GM12878 (cell line): ENCODE measurements at regions not wholly inside any gene's neighbourhood (a gene's known extent, or its start where the extent isn't known, plus 50 kb on each side); places are given as distances from the start of the nearest gene placed in this dataset.

Experiments
- ATAC-seq: fragments of 200-7000 bp; cut with Tn5 transposase; 3 replicates; pipeline ENCODE4 v1.9.1; 2020; ENCODE audit warnings: mild to moderate bottlenecking, moderate library complexity
- BruUV-seq: library from RNA; stranded (reverse); fragments of 400-500 nt; replicated peaks from 2 replicates; lab custom pipeline; 2021; lab: Mats Ljungman, UMichigan
- CTCF ChIA-PET: fragments of 300-600 bp; sonication (Branson Sonifier 250); formaldehyde crosslinking; extraction: SDS; loops from one replicate; lab custom pipeline; 2021; ENCODE audit warnings: inconsistent platforms; lab: Yijun Ruan, JAX
- POLR2A ChIA-PET: fragments of 350-600 bp; formaldehyde crosslinking; extraction: SDS; loops from one replicate; lab custom pipeline; 2021; ENCODE audit warnings: inconsistent platforms; lab: Charles Lee
- RAD21 ChIA-PET: fragments of 300-600 bp; sonication (Branson Sonifier 250); formaldehyde crosslinking; loops from one replicate; lab custom pipeline; 2023; ENCODE audit warnings: antibody characterized with exemption; ENCODE audit not compliant: unreplicated experiment; lab: Charles Lee
- SMC1A ChIA-PET: fragments of 300-600 bp; sonication (Branson Sonifier 250); formaldehyde crosslinking; loops from one replicate; lab custom pipeline; 2023; ENCODE audit not compliant: unreplicated experiment, uncharacterized antibody; lab: Charles Lee
- DNase-seq: peaks from one replicate; pipeline ENCODE4 v3.0.0-alpha.2; 2011; ENCODE audit warnings: low read depth, low spot score
- FAIRE-seq: peaks from 3 replicates; lab custom pipeline; 2011; peaks lifted over from hg19 to GRCh38; lab: Jason Lieb, UNC
- H2AFZ ChIP-seq: 2 replicates; pipeline ENCODE4 v1.6.0; 2011; ENCODE audit warnings: low read depth, low read length, control low read depth; ENCODE audit not compliant: control insufficient read depth
- H3K27ac ChIP-seq: 2 replicates; pipeline ENCODE4 v1.5.1; 2011; ENCODE audit warnings: control low read depth; ENCODE audit not compliant: control insufficient read depth, insufficient read depth
- H3K27me3 ChIP-seq, 2 experiments: replicated peaks in 1 of 2; 2 replicates each; pipeline versions ENCODE4 v1.6.0 to v1.6.1; 2011; ENCODE audit warnings: low read length in 1 of 2; ENCODE audit not compliant: control insufficient read depth in 2 of 2, insufficient read depth in 2 of 2
- H3K36me3 ChIP-seq, 2 experiments: 2 replicates each; pipeline ENCODE4 v1.5.1; 2011; ENCODE audit warnings: low read length in 1 of 2; ENCODE audit not compliant: control insufficient read depth in 2 of 2, insufficient read depth in 2 of 2
- H3K4me1 ChIP-seq: 2 replicates; pipeline ENCODE4 v1.6.1; 2011; ENCODE audit warnings: mild to moderate bottlenecking, low read length, moderate library complexity, mixed read lengths; ENCODE audit not compliant: control insufficient read depth, insufficient read depth
- H3K4me2 ChIP-seq: 2 replicates; pipeline ENCODE4 v1.6.0; 2011; ENCODE audit warnings: control low read depth; ENCODE audit not compliant: control insufficient read depth, insufficient read depth
- H3K4me3 ChIP-seq: fragments of 200-600 bp; sonication (generic); 2 replicates; pipeline ENCODE4 v1.5.1; 2016
- H3K79me2 ChIP-seq: 2 replicates; pipeline ENCODE4 v1.6.0; 2011; ENCODE audit warnings: low read length; ENCODE audit not compliant: control insufficient read depth, insufficient read depth
- H3K9ac ChIP-seq: 2 replicates; pipeline ENCODE4 v1.8.0; 2011; ENCODE audit warnings: low read length, control low read depth, mixed read lengths; ENCODE audit not compliant: control insufficient read depth, insufficient read depth
- H3K9me3 ChIP-seq: replicated peaks from 3 replicates; pipeline ENCODE4 v1.5.1; 2011; ENCODE audit warnings: mild to moderate bottlenecking, low read length; ENCODE audit not compliant: control insufficient read depth, insufficient read depth
- H4K20me1 ChIP-seq: 2 replicates; pipeline ENCODE4 v1.6.0; 2011; ENCODE audit not compliant: control insufficient read depth, insufficient read depth
- CUX1 ChIP-seq: IDR thresholded peaks from 2 replicates; pipeline ENCODE4 v1.6.1; 2012; ENCODE audit warnings: improper control_type of control experiment, low read depth, low read length; ENCODE audit not compliant: insufficient replicate concordance
- E2F8 ChIP-seq: fragments of 450-650 bp; IDR thresholded peaks from 2 replicates; pipeline ENCODE4 v1.6.1; 2018; ENCODE audit warnings: mild to moderate bottlenecking, low read depth, moderate library complexity; ENCODE audit not compliant: partially characterized antibody
- EGR1 ChIP-seq, 2 experiments: IDR thresholded peaks; 1 replicate in 1 of 2; 2 replicates in 1 of 2; pipeline ENCODE4 v1.6.1; 2011 to 2012; ENCODE audit warnings: low read depth in 2 of 2, low read length in 2 of 2, borderline replicate concordance in 1 of 2, mild to moderate bottlenecking in 1 of 2, moderate library complexity in 1 of 2
- GABPA ChIP-seq: IDR thresholded peaks from 2 replicates; pipeline ENCODE4 v1.6.1; 2014; ENCODE audit warnings: antibody characterized with exemption, low read depth, mild to moderate bottlenecking, inconsistent platforms
- MTA3 ChIP-seq: IDR thresholded peaks from 2 replicates; pipeline ENCODE4 v1.6.1; 2012; ENCODE audit warnings: low read length, inconsistent platforms, borderline replicate concordance
- MYC ChIP-seq: IDR thresholded peaks from 2 replicates; pipeline ENCODE4 v1.6.1; 2011; ENCODE audit warnings: mild to moderate bottlenecking, low read length, moderate library complexity, inconsistent platforms; ENCODE audit not compliant: insufficient read depth, insufficient replicate concordance, insufficient read length, severe bottlenecking
- NR2C1 ChIP-seq: fragments of 450-650 bp; IDR thresholded peaks from 2 replicates; pipeline ENCODE4 v1.6.1; 2017; ENCODE audit warnings: antibody characterized with exemption, mild to moderate bottlenecking, moderate library complexity
- POLR2AphosphoS5 ChIP-seq: IDR thresholded peaks from 2 replicates; pipeline ENCODE4 v1.6.1; 2011; ENCODE audit warnings: mild to moderate bottlenecking, low read length, inconsistent platforms
- REST ChIP-seq: IDR thresholded peaks from 2 replicates; pipeline ENCODE4 v1.6.1; 2012; ENCODE audit warnings: mild to moderate bottlenecking, low read depth, low read length
- YY1 ChIP-seq: IDR thresholded peaks from 2 replicates; pipeline ENCODE4 v1.6.1; 2011; ENCODE audit warnings: low read depth, mild to moderate bottlenecking, low read length
- WGBS: methylation state at CpG from one replicate; pipeline ENCODE4 v1.1.6; 2016; ENCODE audit warnings: low lambda C conversion rate; ENCODE audit not compliant: insufficient replicate concordance, insufficient coverage; ENCODE audit errors: missing lambda C conversion rate; 5-methylcytosine and 5-hydroxymethylcytosine counted together
- in situ Hi-C: fragments of 300-500 bp; cut with MboI; formaldehyde crosslinking; loops from 9 replicates; pipeline ENCODE4 v1.14.3; 2018; ENCODE audit warnings: mixed read lengths
- intact Hi-C: fragments of 100-400 bp; cut with micrococcal nuclease; formaldehyde crosslinking; loops from one replicate; pipeline ENCODE4 v1.14.2; 2022; ENCODE audit not compliant: unreplicated experiment

GRCh38 chr12:46559311-46559710, 186.7 kb upstream of the SLC38A2 start:
- Histone ChIP-seq H4K20me1 (no peaks in the 10 kb centered on the region), H3K4me3 (no peak overlapping the region), H3K27ac (no peak overlapping the region), H2AFZ (no peak overlapping the region), H3K4me1 (no peaks in the 10 kb centered on the region), H3K4me2 (no peak overlapping the region), H3K79me2 (no peaks in the 10 kb centered on the region), H3K9me3 (no peaks in the 10 kb centered on the region), H3K27me3 (no peaks in the 10 kb centered on the region), H3K36me3 (no peaks in the 10 kb centered on the region), H3K9ac (no peak overlapping the region)
- 80% methylated on average over 5 of the region's 5 CpGs for WGBS
- no TSS peak for BruUV-seq
- SMC1A ChIA-PET, result interaction anchor here (1.1 to 1.9 kb wide), 2 partner anchors 11 to 20 kb away, joined by 4 to 5 read pairs; no protein-coding TSS in a partner anchor
- intact Hi-C loops, result no loop called here
- RAD21 ChIA-PET, result no interaction called here
- no peak for ATAC-seq
- in situ Hi-C loops, result no loop called here
- CTCF ChIA-PET, result interaction anchor here (0.9 to 1.1 kb wide), 4 partner anchors 10 to 189 kb away, joined by 3 to 4 read pairs (median 3); no protein-coding TSS in a partner anchor
- no peak for FAIRE-seq
- POLR2A ChIA-PET, result no interaction called here
- DNase-seq, result no peak
- TF ChIP-seq YY1 (no peak), MTA3 (no peak), E2F8 (no peak), CUX1 (no peak), GABPA (no peak), POLR2AphosphoS5 (no peak), REST (no peak), NR2C1 (no peak), MYC (no peak), EGR1 (IDR thresholded peaks at IDR 0.05; ENCODE audit: borderline replicate concordance in 1 of 2, low read depth in 2 of 2, low read length in 2 of 2) (no peak)
